ENCODE measurements at regions not wholly inside any gene's neighbourhood (a gene's known extent, or its start where the extent isn't known, plus 50 kb on each side); places are given as distances from the start of the nearest gene placed in this dataset.

DNA sequence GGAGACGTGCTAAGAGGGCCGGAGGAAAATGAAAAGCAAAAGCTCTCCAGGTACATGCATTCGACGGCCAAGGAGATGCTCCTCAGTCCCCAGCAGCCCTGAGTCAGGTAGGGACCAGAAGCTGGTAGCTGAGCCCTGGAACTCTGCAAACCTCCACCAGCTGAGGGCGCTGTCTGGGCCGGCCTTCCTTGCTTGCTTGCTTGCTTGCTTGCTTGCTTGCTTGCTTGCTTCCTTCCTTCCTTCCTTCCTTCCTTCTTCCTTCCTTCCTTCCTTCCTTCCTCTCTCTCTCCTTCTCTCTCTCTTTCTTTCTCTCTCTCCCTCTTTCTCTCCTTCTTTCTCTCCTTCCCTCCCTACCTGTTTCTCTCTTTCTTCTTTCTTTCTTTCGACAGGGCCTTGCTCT is 94.6 kb upstream of the RASGRF1 start:
- no peak for DNase-seq

DNA sequence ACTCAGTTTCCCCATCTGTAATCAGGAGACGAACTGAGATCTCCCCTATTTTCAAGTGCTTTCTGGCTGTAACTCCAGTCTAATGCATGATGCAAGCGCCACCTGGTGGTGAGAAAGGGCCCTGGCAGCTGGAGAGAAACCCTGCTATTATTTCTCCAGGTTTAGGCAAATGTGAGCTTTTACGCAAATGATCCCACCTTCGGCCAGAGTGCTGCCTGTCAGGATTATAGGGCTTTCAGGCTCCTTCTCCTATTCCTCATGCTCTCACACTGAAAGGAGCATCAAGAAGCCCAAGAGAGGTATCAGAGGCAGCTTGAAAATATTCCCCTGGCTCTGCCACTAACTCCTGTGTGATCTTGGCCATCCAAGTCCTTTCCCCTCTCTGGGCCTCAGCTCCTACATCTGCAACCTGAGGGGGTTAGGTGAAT is 93.9 kb upstream of the RASGRF1 start:
- DNase-seq = peak; percentile 88

DNA sequence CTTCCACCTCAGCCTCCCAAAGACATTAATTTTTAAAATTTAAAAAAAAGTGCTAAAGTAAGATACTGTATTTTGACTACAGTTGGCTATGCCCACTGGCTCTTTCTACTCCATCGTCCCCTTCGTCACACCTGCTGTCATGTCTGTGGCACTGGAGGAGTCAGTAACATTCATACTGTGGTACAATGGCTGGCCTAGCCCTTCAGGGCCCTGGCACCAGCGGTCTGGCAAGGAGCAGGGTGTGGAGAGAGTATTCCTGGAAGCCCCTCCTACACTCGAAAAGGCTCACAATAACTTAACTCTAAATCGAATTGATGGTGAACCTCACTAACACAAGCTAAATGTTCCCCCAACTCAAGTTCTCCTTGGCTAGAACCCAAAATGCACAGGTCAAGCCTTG is 89.7 kb upstream of the RASGRF1 start:
- DNase-seq = no peak

DNA sequence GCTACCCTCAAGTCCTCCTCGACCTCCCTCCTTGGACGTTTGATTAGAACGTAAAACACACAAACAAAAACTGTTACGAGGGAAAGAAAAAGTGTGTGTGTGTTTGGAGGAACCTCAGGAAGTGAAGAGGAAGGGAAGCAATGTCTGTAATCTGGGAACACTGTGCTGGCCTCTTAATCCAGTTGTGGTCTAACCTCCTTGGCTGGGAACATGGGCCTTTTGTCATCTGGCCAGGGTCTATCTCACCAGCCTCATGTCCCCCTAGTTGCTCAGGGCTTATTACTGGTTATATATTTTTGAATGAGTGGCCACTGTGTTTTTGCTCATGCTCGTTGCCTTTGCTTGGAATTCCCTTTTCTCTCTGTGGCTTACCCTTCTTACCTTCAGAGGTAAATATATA is 89.0 kb upstream of the RASGRF1 start:
- DNase-seq = no peak

DNA sequence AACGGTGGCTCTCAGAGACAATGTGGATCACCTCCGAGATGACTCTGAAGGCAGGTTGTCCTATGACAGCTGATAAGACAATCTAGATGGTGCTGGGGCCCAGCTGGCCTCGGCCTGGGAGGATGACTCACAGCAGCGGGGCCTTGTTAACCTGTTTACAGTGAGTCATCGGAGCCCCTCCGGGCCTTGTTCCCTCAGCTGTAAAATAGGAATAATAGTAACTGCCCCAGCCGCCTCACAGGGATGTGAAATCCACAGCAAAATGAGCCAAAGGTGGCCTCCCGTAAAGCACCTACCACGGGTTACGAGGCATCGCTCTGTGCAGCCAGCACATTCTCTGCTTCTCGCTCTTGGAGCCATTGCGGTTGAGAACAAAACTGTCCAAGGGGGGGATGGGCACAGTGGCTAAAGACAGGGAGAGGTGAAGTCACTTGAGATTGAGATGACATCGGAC is 88.6 kb upstream of the RASGRF1 start:
- DNase-seq = no peak

DNA sequence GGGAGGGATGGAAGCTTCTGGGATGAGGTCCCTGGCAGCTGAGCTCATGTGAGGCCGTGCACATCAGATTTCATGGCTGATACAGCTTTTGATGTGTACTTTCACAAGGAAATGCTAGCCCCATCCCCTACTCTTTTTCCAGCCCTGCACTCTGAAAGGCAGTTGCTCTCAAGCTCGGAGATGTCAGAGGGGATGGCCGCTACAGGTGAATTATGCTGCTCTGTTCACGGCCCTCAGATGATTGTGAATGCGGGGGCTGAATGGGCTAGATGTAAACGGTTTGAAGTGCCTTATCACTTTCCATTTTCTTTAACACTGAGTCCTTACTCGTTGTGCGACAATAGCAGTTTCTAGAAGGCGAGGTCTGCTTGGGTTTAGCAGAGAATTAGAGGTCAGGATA is 88.0 kb upstream of the RASGRF1 start:
- no peak for DNase-seq

DNA sequence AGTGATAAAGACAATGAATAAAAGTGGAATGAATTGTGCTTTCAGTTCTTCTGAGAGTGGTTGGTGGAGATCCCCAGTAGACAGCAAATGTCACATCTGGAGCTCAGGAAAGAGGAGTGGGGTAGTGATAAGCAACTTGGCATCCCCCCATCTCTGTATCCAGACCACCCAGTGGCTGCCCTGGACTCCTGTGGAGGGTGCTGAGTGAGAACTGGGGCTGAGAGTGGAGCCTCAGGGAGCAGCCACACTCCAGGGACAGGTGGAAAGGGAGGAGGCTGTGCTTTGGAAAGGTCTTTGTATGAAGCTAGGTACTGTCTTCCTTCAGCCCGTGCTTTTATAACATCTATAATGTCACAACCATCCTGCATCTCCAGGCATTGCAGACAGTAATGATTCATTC is 85.6 kb upstream of the RASGRF1 start:
- no peak for DNase-seq

DNA sequence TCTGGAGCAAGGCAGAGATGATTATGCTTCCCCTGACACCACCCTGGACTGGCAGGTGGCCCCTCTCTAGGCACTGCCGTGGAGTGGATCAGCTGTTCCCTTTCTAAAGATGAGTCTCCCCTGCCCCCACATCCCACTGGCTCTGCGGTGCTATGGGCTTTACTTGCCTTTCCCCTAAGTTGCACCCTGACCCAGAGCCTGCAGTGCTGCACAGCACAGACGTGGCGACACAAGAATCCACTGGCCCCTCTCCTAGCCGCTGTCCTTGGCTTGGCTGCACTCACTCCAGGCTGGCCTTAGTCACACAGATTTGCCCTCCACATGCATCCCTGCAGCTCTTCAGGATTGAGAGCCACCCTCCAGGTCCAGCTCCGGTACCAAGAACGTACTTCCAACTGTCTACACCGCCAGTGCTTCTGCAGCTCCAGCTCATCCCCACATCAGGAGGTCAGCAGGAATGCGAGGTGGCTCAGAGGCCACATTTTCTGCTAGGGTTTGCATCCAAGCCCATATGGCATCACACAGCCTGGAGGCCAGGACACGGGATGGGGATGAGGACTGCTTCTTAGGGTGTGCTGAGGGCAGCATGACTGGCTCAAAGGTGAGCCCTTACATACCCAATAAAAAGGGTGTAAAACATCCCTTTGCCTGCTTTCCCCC is 82.4 kb upstream of the RASGRF1 start:
- DNase-seq = peak; percentile 35

DNA sequence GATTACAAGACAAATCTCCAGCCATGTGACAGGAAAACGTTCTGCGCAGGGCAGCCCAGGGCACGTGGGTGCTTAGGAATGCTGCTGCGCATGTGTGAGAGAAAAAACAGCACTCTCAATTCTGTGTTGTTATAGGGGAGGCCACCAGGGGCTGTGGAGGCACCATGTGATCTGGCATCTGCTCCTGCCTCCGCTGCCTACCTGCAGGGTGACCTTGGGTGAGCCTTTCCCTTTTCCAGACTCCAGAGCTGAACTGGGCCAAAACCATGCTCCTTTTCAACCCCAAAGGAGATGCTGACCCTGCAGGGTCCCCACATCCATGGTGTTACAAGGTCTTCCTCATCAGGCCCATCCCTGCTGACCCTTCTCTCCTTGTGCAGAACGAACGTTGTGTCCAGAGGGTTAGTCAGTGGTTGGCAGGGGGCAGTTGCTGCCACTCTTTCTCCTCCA is 81.5 kb upstream of the RASGRF1 start:
- no peak for DNase-seq

DNA sequence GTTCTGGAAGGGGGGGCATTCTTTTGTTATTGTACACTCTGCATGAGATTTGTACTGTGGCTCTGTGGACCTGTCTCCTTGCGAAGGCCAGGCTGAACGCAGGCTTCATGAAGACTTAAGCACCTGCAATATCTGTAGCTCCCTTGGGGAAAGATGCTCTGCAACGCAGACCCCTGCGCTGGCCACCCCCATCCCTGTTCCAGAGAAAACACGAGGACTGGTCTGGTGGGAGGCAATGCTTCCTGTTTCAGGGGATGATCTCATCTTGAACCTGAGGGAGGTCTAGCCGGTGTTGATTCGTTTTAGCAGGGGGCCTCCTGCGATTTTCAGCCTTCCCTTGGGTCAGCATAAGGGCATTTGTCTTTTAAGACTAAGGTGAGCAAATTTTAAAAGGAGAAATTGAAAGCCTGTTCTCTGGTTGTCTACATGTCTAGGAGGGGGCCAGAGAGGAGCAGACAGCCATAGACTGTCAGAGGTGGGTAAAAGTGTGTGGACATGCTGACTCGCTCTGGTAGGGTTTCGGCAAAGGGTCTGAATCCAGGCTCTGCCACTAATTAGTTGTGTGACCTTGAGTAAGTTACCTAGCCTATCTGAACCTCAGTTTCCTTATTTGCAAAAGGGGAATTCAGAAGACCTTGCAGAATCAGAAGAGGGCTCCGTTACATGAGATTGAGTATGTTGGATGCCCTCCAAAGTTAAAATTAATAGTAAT is 80.9 kb upstream of the RASGRF1 start:
- DNase-seq = no peak

DNA sequence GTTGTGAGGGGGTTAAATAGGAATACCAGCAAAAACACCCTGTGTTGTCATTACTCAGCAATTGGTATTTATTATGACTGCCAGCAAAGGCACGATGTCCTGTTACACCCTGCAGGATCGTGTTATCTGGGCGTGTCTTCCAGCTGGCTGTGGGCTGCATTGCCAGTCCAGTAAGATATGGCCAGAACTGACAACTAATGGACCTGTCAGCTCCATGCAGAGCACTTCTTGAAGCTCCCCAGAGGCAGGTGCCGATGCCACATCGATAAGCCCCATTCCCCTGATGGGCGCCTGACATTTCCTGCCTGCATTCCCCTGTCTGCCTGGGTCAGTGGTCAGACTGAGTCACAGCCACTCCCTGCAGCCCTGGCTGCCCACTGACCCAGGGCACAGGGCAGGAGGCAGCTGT is 79.7 kb upstream of the RASGRF1 start:
- peak; percentile 29 for DNase-seq

DNA sequence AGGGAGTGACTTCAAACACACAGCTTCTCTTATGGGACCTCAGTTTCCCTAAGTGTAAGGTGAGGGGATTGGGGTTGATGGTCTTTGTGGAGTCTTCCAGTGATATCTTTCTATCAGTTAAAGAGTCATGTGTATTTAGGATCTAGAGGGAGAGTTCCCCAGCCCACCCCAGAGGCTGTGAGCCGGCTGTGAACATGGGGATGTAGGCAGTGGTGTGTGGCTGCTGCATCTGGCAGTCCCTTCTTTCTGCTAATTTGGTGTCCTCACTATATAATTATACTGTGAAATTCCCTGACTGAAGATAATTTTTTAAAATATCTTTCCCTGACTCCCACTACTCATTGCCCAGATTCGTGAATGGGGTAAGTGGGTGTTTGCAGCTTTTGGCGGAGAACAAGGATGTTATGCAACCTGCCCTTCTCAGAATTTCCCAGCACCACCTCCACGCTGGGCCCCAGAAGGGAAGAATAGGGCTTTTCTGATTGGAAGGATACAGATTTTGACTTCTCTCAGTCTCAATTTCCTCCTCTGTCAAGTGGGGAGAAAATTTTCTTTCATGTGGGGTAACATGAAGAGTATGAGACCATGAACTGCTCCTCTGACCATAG is 79.0 kb upstream of the RASGRF1 start:
- no peak for DNase-seq

DNA sequence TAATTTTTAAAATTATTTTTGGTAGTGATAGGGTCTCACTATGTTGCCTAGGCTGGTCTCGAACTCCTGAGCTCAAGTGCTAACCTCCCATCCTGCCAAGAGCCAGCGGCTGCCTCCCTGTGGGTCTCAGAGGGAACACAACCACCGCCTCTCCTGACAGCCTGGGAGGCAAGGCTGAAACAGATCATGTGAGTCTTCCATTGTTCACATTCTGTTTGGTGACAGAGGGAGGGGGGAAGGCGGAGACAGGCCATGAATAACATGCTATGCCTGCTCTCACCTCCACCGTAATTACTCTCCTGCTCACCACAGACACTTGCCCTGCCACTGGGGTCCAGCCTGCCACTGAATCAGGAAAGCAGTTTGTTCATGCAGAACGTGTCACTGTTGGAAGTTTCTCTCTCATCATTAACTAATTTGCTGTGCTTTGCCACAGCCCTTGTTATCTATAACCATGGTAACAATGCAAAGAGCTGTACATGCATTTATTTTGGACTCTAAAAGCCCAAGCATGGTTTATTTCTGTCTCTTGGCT is 78.4 kb upstream of the RASGRF1 start:
- peak; percentile 38 for DNase-seq

DNA sequence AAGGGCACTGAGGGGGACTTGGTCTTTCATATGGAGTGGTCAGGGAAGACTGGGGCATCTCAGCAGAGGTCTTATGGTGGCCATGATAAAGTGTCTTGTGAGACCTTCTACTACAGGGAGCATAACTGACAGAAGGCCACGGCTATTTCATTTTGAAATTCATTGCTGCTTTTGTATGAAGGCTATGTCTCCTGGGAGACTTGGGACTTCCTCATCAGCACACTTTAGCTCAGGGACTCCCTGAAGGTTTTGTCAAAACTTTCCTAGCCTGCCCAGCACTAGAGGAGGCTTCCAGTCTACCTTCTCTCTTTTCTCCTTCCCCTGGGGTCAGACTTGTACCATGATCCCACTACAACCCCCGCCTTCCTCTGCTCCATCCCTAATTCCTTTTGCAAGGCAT is 77.2 kb upstream of the RASGRF1 start:
- DNase-seq = no peak

DNA sequence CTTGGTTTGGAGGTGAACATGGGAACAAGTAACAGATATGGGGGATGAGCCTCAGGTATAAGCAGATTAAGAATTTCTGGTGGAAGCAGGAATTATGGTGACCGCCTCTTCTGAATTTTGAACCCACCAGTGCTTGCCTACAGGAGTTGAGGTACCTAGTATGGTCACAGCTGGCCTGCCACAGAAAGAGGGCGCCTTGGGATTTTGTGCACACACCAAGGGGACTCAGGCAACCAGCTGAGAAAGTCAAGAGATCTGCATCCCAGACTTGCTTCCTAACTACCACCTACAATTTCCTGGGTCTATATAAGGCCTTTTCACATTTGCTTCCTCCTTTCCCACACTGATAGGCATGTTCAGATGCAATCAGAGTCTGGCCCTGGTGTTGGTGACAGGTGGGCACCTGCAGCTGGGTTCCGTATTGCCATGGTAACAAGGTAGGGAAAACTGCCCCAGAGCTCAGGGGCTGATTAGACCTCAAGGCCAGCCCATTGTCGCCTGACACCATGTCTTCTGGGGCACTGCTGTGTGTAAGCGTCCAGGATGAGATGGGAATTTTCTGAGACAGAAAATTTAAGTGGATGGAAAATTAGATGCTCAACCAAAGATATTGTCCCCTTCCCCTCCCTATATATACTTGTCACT is 75.9 kb upstream of the RASGRF1 start:
- no peak for DNase-seq

DNA sequence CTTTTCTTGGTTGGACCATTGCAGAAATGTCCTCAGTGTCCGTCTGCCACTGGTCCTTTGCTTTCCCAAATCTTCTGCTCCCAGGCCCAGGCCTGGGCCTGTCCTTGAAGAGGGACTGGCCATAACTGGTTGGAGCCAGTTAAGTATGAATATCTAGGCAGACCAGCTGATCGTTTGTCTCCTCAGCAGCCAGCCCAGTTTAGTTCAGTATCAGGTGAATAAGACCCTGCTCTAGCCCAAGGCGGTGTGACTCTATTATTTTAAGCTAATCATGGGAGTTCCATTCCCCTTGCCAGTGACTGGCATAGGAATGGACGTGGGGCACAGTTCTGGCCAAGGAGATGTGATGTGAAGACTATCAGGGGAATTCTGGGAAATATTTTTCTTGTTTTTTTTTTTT is 73.9 kb upstream of the RASGRF1 start:
- no peak for DNase-seq

DNA sequence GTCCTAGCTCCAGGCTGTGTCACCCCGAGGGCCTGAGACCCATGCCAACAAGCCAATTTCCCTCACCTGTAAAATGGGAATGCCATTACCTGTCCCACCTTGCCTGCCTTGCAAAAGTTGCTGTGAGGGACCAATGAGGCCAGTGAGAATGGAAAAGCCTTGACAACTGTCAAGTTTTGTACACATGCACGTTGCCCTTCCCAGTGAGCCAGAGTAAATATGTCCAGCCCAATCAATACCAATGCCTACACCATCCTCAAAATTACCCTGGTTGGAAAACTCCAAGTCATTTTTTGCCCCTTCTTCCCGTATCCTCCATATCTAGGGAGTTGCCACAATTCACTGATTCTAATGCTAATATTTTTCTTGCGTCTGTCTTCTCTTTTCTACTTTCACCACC is 73.5 kb upstream of the RASGRF1 start:
- no peak for DNase-seq

DNA sequence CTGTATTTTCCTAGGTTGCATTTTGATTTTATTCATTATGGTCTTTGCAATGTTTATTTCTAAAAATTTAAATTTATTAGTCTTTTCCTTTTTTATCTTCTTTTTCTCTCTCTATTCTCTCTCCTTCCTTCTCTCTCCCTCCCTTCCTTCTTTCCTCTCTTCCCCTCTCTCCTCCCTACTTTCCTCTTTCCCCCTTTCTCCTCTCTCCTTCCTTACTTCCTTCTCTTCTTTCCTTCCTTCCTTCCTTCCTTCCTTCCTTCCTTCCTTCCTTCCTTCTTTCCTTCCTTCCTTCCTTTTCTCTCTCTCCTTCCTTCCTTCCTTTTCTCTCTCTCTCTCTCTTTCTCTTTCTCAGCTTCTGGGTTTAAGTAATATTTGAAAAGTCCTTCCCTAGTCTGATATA is 72.8 kb upstream of the RASGRF1 start:
- DNase-seq = no peak

DNA sequence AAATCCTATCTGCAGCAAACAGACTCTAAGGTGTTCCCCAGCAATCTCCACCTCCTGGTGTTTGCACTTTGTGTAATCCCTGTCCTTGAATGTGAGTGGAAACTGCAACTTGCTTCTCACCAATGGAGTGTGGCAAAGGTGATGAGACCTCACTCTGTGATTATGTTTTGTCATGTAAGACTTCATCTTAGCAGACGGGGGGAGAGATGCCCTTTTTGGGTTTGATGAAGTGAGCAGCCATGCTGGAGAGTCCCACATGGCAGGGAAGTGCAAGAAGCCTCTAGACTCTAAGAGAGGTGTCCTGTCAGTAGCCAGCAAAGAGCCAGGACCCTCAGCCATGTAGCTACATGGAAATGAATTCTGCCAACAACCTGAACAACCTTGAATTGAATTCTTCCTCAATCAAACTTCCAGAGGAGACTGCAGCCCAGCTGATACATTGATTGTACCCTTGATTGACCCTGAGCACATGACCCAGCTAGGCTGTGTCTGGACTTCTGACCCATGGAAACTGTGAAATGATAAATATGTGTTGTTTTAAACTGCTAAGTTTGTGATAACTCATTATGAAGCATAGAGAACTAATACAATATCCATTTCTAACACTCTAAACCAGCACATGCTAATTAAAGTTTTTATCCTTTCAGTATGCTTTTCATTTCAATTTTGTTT is 71.4 kb upstream of the RASGRF1 start:
- DNase-seq = no peak

DNA sequence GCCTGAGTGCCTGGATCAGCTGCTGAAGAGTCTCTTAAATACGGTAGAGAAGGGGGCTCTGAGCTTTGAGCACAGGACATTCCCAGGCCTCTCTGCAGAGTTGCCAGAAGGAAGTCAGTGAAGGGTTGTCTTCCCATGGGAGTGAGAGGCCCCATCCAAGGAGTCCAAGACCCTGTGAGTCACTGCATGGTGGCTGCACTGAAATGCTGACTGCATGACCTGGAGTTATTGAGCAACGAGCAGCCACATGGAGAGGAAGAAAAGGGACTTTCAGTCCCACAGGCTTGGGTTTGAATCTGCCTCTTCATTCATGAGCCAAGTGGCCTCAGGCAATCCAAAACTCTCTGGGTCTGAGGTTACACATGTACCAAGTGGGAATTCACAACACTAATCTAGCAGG is 69.6 kb upstream of the RASGRF1 start:
- DNase-seq = no peak

DNA sequence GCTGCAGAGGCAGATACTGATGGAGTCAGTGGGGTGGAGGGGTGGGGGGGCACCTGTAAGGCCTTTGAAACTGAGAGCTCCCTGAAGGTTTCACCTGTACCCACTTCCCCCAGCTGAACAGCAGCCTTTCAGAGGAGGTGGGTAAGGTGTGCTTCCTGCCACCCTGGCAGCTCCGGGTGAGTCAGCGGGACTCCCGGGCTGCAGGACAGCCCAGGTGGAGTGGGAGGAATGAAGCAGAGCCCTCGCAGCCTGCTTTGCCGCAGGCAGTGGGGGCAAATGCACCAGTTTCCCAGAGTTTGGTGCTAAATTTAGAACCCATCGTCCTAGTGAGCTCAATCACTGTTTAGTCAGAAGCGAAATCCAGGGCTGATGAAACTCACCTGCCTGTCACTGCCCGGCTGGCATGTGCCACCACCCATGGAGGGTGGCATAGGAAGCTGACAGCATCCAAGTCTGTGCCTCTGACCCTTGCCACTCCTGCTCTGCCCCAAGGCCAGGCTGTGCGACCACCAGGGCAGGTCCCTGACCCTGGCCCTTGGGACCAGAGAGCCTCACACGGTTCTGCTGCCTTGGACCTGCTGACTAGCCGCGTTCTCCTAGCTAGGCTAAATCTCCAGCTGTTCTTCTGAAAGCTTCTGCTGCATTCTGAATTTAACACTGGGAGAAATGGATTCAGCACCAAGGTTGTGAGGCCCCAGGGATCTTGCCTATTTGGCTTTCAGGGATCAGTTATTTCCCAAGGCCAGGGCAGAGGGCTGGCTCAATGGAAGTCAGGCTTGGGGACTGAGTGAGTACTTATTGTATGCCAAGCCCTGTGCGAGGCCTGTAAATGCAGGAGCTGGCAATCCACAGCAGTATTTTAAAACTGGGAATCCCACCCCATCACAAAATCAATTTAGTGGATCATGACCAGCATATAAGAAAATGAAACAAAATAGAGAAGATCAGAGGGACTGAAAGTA is 67.3 kb upstream of the RASGRF1 start:
- no peak for DNase-seq
